SK-N-SH (cell line): ENCODE measurements at regions not wholly inside any gene's neighbourhood (a gene's known extent, or its start where the extent isn't known, plus 50 kb on each side); places are given as distances from the start of the nearest gene placed in this dataset.

Experiments
- POLR2AphosphoS5 ChIP-seq: IDR thresholded peaks from 2 replicates; pipeline ENCODE4 v1.6.1; 2012; ENCODE audit warnings: low read depth, low read length
- SIN3A ChIP-seq: IDR thresholded peaks from 2 replicates; pipeline ENCODE4 v1.6.1; 2012; ENCODE audit warnings: low read depth, mild to moderate bottlenecking, low read length, moderate library complexity, borderline replicate concordance
- TEAD4 ChIP-seq: IDR thresholded peaks from 2 replicates; pipeline ENCODE4 v1.4.0; 2012; ENCODE audit warnings: mild to moderate bottlenecking, borderline replicate concordance; ENCODE audit not compliant: insufficient read depth
- TF ChIP-seq, protein P1 (sequence below): IDR thresholded peaks from 2 replicates; pipeline ENCODE4 v1.6.1; 2012; ENCODE audit warnings: mild to moderate bottlenecking, low read depth, low read length, moderate library complexity
- TF ChIP-seq, protein P2 (sequence below): fragments of 200-600 bp; sonication (generic); IDR thresholded peaks from 2 replicates; pipeline ENCODE4 v1.6.1; 2017; ENCODE audit warnings: antibody characterized with exemption, mild to moderate bottlenecking, moderate library complexity

DNA sequence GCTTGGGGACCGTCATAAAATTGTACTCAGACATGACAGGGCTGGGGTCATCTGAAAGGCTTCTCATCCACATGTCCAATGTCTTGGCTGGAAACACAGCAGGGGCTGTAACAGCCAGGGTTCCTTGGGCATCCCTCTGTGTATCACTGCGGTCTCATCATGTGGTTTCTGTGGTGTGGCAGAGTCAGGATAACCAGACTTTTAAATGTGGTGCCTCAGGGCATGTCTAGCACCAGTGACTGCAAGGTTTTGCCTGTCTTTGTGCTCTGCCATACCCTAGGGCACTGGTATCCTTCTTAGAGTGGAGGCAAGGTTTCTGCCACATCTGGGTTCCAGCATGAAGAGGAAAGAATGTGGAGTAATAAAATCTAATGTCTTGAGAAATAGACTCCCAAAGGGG, 124.2 kb downstream of the PLEKHG1 start:
- TF ChIP-seq, protein P1, sequence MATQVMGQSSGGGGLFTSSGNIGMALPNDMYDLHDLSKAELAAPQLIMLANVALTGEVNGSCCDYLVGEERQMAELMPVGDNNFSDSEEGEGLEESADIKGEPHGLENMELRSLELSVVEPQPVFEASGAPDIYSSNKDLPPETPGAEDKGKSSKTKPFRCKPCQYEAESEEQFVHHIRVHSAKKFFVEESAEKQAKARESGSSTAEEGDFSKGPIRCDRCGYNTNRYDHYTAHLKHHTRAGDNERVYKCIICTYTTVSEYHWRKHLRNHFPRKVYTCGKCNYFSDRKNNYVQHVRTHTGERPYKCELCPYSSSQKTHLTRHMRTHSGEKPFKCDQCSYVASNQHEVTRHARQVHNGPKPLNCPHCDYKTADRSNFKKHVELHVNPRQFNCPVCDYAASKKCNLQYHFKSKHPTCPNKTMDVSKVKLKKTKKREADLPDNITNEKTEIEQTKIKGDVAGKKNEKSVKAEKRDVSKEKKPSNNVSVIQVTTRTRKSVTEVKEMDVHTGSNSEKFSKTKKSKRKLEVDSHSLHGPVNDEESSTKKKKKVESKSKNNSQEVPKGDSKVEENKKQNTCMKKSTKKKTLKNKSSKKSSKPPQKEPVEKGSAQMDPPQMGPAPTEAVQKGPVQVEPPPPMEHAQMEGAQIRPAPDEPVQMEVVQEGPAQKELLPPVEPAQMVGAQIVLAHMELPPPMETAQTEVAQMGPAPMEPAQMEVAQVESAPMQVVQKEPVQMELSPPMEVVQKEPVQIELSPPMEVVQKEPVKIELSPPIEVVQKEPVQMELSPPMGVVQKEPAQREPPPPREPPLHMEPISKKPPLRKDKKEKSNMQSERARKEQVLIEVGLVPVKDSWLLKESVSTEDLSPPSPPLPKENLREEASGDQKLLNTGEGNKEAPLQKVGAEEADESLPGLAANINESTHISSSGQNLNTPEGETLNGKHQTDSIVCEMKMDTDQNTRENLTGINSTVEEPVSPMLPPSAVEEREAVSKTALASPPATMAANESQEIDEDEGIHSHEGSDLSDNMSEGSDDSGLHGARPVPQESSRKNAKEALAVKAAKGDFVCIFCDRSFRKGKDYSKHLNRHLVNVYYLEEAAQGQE = no peak
- TF ChIP-seq POLR2AphosphoS5 = no peak
- TF ChIP-seq TEAD4 = no peak
- TF ChIP-seq, protein P2, sequence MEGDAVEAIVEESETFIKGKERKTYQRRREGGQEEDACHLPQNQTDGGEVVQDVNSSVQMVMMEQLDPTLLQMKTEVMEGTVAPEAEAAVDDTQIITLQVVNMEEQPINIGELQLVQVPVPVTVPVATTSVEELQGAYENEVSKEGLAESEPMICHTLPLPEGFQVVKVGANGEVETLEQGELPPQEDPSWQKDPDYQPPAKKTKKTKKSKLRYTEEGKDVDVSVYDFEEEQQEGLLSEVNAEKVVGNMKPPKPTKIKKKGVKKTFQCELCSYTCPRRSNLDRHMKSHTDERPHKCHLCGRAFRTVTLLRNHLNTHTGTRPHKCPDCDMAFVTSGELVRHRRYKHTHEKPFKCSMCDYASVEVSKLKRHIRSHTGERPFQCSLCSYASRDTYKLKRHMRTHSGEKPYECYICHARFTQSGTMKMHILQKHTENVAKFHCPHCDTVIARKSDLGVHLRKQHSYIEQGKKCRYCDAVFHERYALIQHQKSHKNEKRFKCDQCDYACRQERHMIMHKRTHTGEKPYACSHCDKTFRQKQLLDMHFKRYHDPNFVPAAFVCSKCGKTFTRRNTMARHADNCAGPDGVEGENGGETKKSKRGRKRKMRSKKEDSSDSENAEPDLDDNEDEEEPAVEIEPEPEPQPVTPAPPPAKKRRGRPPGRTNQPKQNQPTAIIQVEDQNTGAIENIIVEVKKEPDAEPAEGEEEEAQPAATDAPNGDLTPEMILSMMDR = no peak
- TF ChIP-seq SIN3A = no peak
